HepG2 (cell line): ENCODE measurements at regions not wholly inside any gene's neighbourhood (a gene's known extent, or its start where the extent isn't known, plus 50 kb on each side); places are given as distances from the start of the nearest gene placed in this dataset.

Source experiments
- ATAC-seq: fragments of 200-7000 bp; cut with Tn5 transposase; 3 replicates; pipeline ENCODE4 v1.9.1; 2020; ENCODE audit warnings: mild to moderate bottlenecking, moderate library complexity
- BruUV-seq: library from RNA; stranded (reverse); fragments of 400-500 nt; replicated peaks from 2 replicates; lab custom pipeline; 2021; lab: Mats Ljungman, UMichigan
- CTCF ChIA-PET: fragments of 300-600 bp; formaldehyde crosslinking; extraction: SDS; loops from one replicate; lab custom pipeline; 2021; ENCODE audit warnings: low total read pairs, inconsistent platforms, low intra/inter-chr PET ratio; lab: Yijun Ruan, JAX
- POLR2A ChIA-PET: fragments of 350-600 bp; sonication (Branson Sonifier 250); formaldehyde crosslinking; loops from one replicate; lab custom pipeline; 2020; ENCODE audit warnings: antibody characterized with exemption, inconsistent platforms; lab: Yijun Ruan, JAX
- DNase-seq: peaks from one replicate; pipeline ENCODE4 v3.0.0-alpha.2; 2015; ENCODE audit warnings: low spot score
- FAIRE-seq: peaks from 3 replicates; lab custom pipeline; 2011; peaks lifted over from hg19 to GRCh38; lab: Jason Lieb, UNC
- H2AFZ ChIP-seq: one replicate; pipeline ENCODE4 v1.6.1; 2011; ENCODE audit warnings: low read length, inconsistent platforms
- H3K27ac ChIP-seq: fragments of 300-600 bp; 3 replicates; pipeline ENCODE4 v1.8.0; 2011; ENCODE audit warnings: mixed run types, mild to moderate bottlenecking, mixed read lengths, low read length, inconsistent platforms; ENCODE audit not compliant: insufficient read depth; ENCODE audit errors: extremely low read length
- H3K27me3 ChIP-seq, 2 experiments: fragments of 200-600 bp in 1 of 2; 2 replicates in 1 of 2; 3 replicates in 1 of 2; pipeline versions ENCODE4 v1.6.0 to v1.8.0; 2011; ENCODE audit warnings: low read length in 2 of 2, mild to moderate bottlenecking in 2 of 2, moderate library complexity in 2 of 2, inconsistent platforms in 1 of 2; ENCODE audit not compliant: insufficient read depth in 2 of 2, control insufficient read depth in 1 of 2
- H3K36me3 ChIP-seq, 2 experiments: fragments of 200-600 bp in 1 of 2; replicated peaks in 1 of 2; 2 replicates in 1 of 2; 3 replicates in 1 of 2; pipeline versions ENCODE4 v1.5.1 to v1.8.0; 2011; ENCODE audit warnings: low read length in 2 of 2, inconsistent platforms in 1 of 2; ENCODE audit not compliant: insufficient read depth in 2 of 2, control insufficient read depth in 1 of 2
- H3K4me1 ChIP-seq: 2 replicates; pipeline ENCODE4 v1.5.1; 2012; ENCODE audit warnings: low read length, inconsistent platforms; ENCODE audit not compliant: insufficient read depth
- H3K4me2 ChIP-seq: 2 replicates; pipeline ENCODE4 v1.6.0; 2011; ENCODE audit warnings: low read depth, low read length, inconsistent platforms
- H3K4me3 ChIP-seq, 3 experiments: fragments of 200-600 bp in 1 of 3; sonication (generic), shearing (Covaris generic) in 1 of 3; replicated peaks in 1 of 3; 2 replicates each; pipeline ENCODE4 v1.5.1; 2011 to 2016; ENCODE audit warnings: low read length in 3 of 3, inconsistent platforms in 2 of 3, low read depth in 2 of 3, mild to moderate bottlenecking in 2 of 3, control low read depth in 1 of 3, mixed read lengths in 1 of 3; ENCODE audit not compliant: insufficient read depth in 1 of 3
- H3K79me2 ChIP-seq: one replicate; pipeline ENCODE4 v1.6.1; 2011; ENCODE audit warnings: low read length, inconsistent platforms; ENCODE audit not compliant: insufficient read depth
- H3K9ac ChIP-seq: 2 replicates; pipeline ENCODE4 v1.6.0; 2011; ENCODE audit warnings: mild to moderate bottlenecking, low read depth, low read length, inconsistent platforms; ENCODE audit not compliant: insufficient read depth
- H3K9me3 ChIP-seq: 2 replicates; pipeline ENCODE4 v1.5.1; 2012; ENCODE audit warnings: mild to moderate bottlenecking, low read length
- H4K20me1 ChIP-seq: 2 replicates; pipeline ENCODE4 v1.6.0; 2011; ENCODE audit warnings: inconsistent platforms, mild to moderate bottlenecking, low read length, moderate library complexity; ENCODE audit not compliant: insufficient read depth
- ASH2L ChIP-seq: fragments of 300-600, 200-600 bp; sonication (generic); IDR thresholded peaks from 2 replicates; pipeline ENCODE4 v1.7.0; 2017; ENCODE audit warnings: low read depth, mild to moderate bottlenecking, moderate library complexity, mixed read lengths, low read length; ENCODE audit not compliant: insufficient read length
- ATAD3A ChIP-seq: sonication (generic); formaldehyde crosslinking; IDR thresholded peaks from 2 replicates; pipeline ENCODE4 v1.4.0; 2020; ENCODE audit warnings: missing genetic modification reagents
- ATF7 ChIP-seq, 2 experiments: fragments of 450-650 bp in 1 of 2; sonication (generic) in 1 of 2; formaldehyde crosslinking in 1 of 2; IDR thresholded peaks; 2 replicates each; pipeline versions ENCODE4 v1.4.0 to v1.6.1; 2016 to 2020; ENCODE audit warnings: antibody characterized with exemption in 1 of 2, mild to moderate bottlenecking in 1 of 2, missing genetic modification reagents in 1 of 2
- CREB1 ChIP-seq, 2 experiments: fragments of 450-650 bp in 1 of 2; IDR thresholded peaks; 2 replicates each; pipeline ENCODE4 v1.6.1; 2016 to 2017; ENCODE audit warnings: control low read depth in 1 of 2, mild to moderate bottlenecking in 1 of 2, missing compliant biosample characterization in 1 of 2, missing genetic modification characterization in 1 of 2
- KMT2B ChIP-seq: IDR thresholded peaks from 2 replicates; pipeline ENCODE4 v1.6.1; 2016; ENCODE audit warnings: missing genetic modification reagents, missing compliant biosample characterization
- MIER2 ChIP-seq: IDR thresholded peaks from 2 replicates; pipeline ENCODE4 v1.6.1; 2016; ENCODE audit warnings: missing biosample characterization, missing genetic modification reagents
- PCBP1 ChIP-seq: fragments of 200-400 bp; formaldehyde crosslinking; IDR thresholded peaks from 2 replicates; pipeline ENCODE4 v1.6.1; 2017; ENCODE audit warnings: mild to moderate bottlenecking, low read depth, low read length, borderline replicate concordance
- WGBS: methylation state at CpG from one replicate; pipeline ENCODE4 v1.1.6; 2017; ENCODE audit warnings: low lambda C conversion rate; 5-methylcytosine and 5-hydroxymethylcytosine counted together
- in situ Hi-C: cut with HindIII; loops from 2 replicates; pipeline ENCODE4 v1.10.0; 2017; ENCODE audit warnings: low pct_unique_long_range_greater_than_20kb; ENCODE audit not compliant: extremely low pct_ligation_motif_present
- intact Hi-C: fragments of 100-400 bp; cut with micrococcal nuclease; formaldehyde crosslinking; loops from one replicate; pipeline ENCODE4 v1.10.0; 2022; ENCODE audit not compliant: unreplicated experiment
- TF ChIP-seq, protein P1 (sequence below), 2 experiments: sonication (generic) in 1 of 2; formaldehyde crosslinking in 1 of 2; IDR thresholded peaks; 2 replicates each; pipeline versions ENCODE4 v1.5.1 to v1.6.1; 2011 to 2020; ENCODE audit warnings: borderline replicate concordance in 1 of 2, low read depth in 1 of 2, low read length in 1 of 2, mild to moderate bottlenecking in 1 of 2, missing genetic modification reagents in 1 of 2, moderate library complexity in 1 of 2

DNA sequence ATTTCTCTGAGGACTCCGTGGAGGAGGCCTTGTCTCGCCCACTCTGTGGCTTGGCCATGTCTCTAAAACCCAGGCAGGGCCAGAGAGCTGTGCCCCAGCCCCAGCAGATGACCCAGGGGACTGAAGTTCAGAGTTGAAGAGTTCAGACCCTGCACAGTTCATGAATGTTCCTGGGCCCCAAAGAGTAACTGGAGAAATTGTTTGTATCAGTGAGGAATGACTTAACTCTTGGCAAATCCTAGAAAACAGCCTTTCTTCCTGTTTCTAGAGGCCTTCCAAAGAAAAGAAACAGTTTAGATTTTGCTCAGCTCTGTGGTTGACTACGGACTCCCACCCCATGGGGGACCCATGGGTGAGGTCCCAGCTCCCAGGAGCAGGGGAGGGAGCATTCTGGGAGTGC lies 62.1 kb upstream of the EYA2 start (continued):
- TF ChIP-seq, protein P1, sequence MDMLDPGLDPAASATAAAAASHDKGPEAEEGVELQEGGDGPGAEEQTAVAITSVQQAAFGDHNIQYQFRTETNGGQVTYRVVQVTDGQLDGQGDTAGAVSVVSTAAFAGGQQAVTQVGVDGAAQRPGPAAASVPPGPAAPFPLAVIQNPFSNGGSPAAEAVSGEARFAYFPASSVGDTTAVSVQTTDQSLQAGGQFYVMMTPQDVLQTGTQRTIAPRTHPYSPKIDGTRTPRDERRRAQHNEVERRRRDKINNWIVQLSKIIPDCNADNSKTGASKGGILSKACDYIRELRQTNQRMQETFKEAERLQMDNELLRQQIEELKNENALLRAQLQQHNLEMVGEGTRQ (IDR thresholded peaks at IDR 0.05; ENCODE audit: low read depth, low read length) = no peak
- TF ChIP-seq, protein P1 (CRISPR knock-in tag; IDR thresholded peaks at IDR 0.05; ENCODE audit: borderline replicate concordance) = no peak
- no peak for TF ChIP-seq ATAD3A (CRISPR knock-in tag)
- TF ChIP-seq PCBP1 = no peak
- no peak for TF ChIP-seq MIER2 (CRISPR knock-in tag)
- no peak for TF ChIP-seq KMT2B (CRISPR knock-in tag)
- TF ChIP-seq, all 625 proteins: peak for 0

GRCh38 chr20:46833360-46833759 lies 61.3 kb upstream of the EYA2 start:
- H3K27ac ChIP-seq = no peak overlapping the region
- no peak overlapping the region for H3K4me3 ChIP-seq
- ATAC-seq = no peak
- H3K36me3 ChIP-seq = no peaks in the 10 kb centered on the region
- intact Hi-C loops = no loop called here
- no peaks in the 10 kb centered on the region for H4K20me1 ChIP-seq
- TF ChIP-seq ASH2L (no peak), CREB1 (IDR thresholded peaks at IDR 0.05) (0 out of 2 replicates have a peak, but pooled peaks have one; percentile 50), CREB1 (CRISPR knock-in tag; IDR thresholded peaks at IDR 0.05) (no peak), ATF7 (IDR thresholded peaks at IDR 0.05) (peak; percentile 88), ATF7 (CRISPR knock-in tag; IDR thresholded peaks at IDR 0.05) (no peak)
- TF ChIP-seq, all 625 proteins: peak for 2
- no peak overlapping the region for H2AFZ ChIP-seq
- H3K27me3 ChIP-seq = peaks cover 2 to 32% of the 10 kb centered on the region in 2 experiments
- H3K9me3 ChIP-seq = no peaks in the 10 kb centered on the region
- H3K79me2 ChIP-seq = no peaks in the 10 kb centered on the region
- no peak for FAIRE-seq
- POLR2A ChIA-PET = no interaction called here
- CTCF ChIA-PET = no interaction called here
- WGBS = 2% methylated on average over 3 of the region's 3 CpGs
- in situ Hi-C loops = no loop called here
- BruUV-seq = no TSS peak
- no peaks in the 10 kb centered on the region for H3K4me1 ChIP-seq
- H3K4me2 ChIP-seq = no peak overlapping the region
- H3K9ac ChIP-seq = no peak overlapping the region
- DNase-seq = no peak
